ENCODE measurements at regions not wholly inside any gene's neighbourhood (a gene's known extent, or its start where the extent isn't known, plus 50 kb on each side); places are given as distances from the start of the nearest gene placed in this dataset.

DNA sequence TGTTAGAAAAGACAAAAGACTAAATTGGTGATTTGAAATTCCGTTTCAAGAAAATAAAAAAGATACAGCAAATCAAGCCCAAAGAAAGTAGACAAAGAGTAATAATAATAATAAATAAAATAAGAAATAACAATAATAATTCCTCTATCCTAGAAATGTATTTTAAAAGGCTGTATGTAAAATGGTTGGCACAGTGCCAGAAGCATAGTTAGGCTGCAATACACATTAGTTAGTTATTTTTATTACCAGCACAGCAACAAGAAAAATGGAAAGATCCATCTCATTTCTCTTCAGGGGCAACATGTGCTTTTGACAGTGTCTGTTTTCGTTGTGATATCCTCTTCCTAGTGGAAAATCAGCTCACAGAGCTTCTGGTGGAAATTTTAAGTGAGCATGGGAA is 174.1 kb upstream of the TMTC1 start:
- H3K4me2 ChIP-seq: no peak overlapping the region
- no peak overlapping the region for H2AFZ ChIP-seq
- H3K9me3 ChIP-seq (ENCODE audit: low read depth): no peaks in the 10 kb centered on the region
- no peaks in the 10 kb centered on the region for H3K4me1 ChIP-seq (ENCODE audit: insufficient read depth)
- WGBS (ENCODE audit: low lambda C conversion rate, missing lambda C conversion rate): 92% methylated on average over 2 of the region's 2 CpGs
- DNase-seq (ENCODE audit: low spot score): no peak
- H3K27me3 ChIP-seq: no peaks in the 10 kb centered on the region
- no peaks in the 10 kb centered on the region for H3K79me2 ChIP-seq
- no peaks in the 10 kb centered on the region for H4K20me1 ChIP-seq (ENCODE audit: insufficient read depth, poor library complexity, severe bottlenecking)
- no peak overlapping the region for H3K27ac ChIP-seq
- H3K9me2 ChIP-seq (replicated peaks; ENCODE audit: insufficient read depth): no peaks in the 10 kb centered on the region
- H3K36me3 ChIP-seq (replicated peaks; ENCODE audit: insufficient read depth, low read depth): no peaks in the 10 kb centered on the region
- TF ChIP-seq, protein P1, sequence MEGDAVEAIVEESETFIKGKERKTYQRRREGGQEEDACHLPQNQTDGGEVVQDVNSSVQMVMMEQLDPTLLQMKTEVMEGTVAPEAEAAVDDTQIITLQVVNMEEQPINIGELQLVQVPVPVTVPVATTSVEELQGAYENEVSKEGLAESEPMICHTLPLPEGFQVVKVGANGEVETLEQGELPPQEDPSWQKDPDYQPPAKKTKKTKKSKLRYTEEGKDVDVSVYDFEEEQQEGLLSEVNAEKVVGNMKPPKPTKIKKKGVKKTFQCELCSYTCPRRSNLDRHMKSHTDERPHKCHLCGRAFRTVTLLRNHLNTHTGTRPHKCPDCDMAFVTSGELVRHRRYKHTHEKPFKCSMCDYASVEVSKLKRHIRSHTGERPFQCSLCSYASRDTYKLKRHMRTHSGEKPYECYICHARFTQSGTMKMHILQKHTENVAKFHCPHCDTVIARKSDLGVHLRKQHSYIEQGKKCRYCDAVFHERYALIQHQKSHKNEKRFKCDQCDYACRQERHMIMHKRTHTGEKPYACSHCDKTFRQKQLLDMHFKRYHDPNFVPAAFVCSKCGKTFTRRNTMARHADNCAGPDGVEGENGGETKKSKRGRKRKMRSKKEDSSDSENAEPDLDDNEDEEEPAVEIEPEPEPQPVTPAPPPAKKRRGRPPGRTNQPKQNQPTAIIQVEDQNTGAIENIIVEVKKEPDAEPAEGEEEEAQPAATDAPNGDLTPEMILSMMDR (IDR thresholded peaks at IDR 0.05; ENCODE audit: poor library complexity): no peak
- TF ChIP-seq EZH2phosphoT487 (IDR thresholded peaks at IDR 0.05; ENCODE audit: low read depth, severe bottlenecking, unreplicated experiment) (no peak), EZH2 (IDR thresholded peaks at IDR 0.05; ENCODE audit: borderline replicate concordance) (no peak)
- no peak overlapping the region for H3K4me3 ChIP-seq

DNA sequence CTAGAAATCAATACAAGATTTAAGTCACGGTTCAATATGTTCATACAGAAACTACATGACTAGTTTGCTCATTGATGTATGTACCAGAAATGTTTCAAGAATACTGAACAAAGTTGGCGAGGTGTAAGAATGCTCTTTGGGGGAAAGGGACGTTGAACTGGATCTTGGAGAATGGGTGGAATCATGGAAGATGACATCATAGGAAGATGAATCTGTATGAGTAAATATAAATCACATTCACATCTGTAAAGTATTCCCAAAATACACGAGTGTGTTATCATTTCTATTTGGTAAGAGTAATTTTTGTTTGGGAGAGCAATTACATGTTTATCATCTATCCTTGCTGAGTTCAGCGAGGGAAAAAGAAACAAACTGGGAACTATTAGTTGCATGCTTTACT is 162.2 kb upstream of the TMTC1 start:
- H3K27ac ChIP-seq: no peak overlapping the region
- TF ChIP-seq EZH2phosphoT487 (IDR thresholded peaks at IDR 0.05; ENCODE audit: low read depth, severe bottlenecking, unreplicated experiment) (no peak), EZH2 (IDR thresholded peaks at IDR 0.05; ENCODE audit: borderline replicate concordance) (no peak)
- TF ChIP-seq, protein P1 (IDR thresholded peaks at IDR 0.05; ENCODE audit: poor library complexity): no peak
- no peaks in the 10 kb centered on the region for H4K20me1 ChIP-seq (ENCODE audit: insufficient read depth, poor library complexity, severe bottlenecking)
- 82% methylated on average over 5 of the region's 5 CpGs for WGBS (ENCODE audit: low lambda C conversion rate, missing lambda C conversion rate)
- H3K9me2 ChIP-seq (replicated peaks; ENCODE audit: insufficient read depth): no peaks in the 10 kb centered on the region
- no peak overlapping the region for H2AFZ ChIP-seq
- no peaks in the 10 kb centered on the region for H3K27me3 ChIP-seq
- H3K79me2 ChIP-seq: no peaks in the 10 kb centered on the region
- no peaks in the 10 kb centered on the region for H3K9me3 ChIP-seq (ENCODE audit: low read depth)
- H3K4me2 ChIP-seq: no peak overlapping the region
- H3K4me1 ChIP-seq (ENCODE audit: insufficient read depth): no peaks in the 10 kb centered on the region
- no peak for DNase-seq (ENCODE audit: low spot score)
- H3K4me3 ChIP-seq: no peak overlapping the region
- no peaks in the 10 kb centered on the region for H3K36me3 ChIP-seq (replicated peaks; ENCODE audit: insufficient read depth, low read depth)

DNA sequence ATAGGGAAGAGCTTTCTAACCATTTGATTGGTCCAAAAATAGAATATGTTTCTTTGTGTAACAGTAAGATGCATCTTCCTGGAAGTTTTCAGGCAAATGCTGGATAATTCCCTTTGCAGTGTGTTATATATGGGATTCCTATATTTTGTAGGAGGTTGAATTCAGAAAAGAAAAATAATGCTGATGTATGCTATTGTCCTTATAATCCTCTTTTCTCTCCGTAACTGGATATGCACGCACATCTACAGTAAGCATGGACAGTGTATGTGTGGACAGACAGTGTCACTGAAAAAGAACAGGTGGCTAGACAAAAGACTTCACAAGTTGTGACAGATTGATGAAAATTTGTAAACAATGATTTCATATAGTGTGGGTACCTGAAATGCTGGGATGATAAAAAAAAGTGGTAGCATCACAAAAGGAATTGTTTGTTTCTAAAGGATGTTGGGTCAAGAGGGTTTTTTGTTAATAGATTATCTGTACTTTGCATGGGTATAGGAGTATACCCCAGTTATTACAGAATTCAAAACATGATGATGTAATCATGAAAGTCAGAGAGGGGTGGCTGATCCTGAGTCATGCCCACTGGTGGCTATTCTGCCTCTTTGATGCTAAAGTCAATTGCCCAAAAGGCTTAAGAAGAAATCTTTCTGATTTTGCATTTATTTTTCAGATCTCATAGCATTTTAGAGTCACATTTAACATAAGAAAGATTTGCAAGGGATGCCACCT is 160.7 kb upstream of the TMTC1 start:
- Histone ChIP-seq H3K9me2 (replicated peaks; ENCODE audit: insufficient read depth) (no peaks in the 10 kb centered on the region), H3K9me3 (ENCODE audit: low read depth) (peaks cover 3% of the 10 kb centered on the region), H3K4me3 (no peak overlapping the region), H3K79me2 (no peaks in the 10 kb centered on the region), H3K27me3 (no peaks in the 10 kb centered on the region), H4K20me1 (ENCODE audit: insufficient read depth, poor library complexity, severe bottlenecking) (no peaks in the 10 kb centered on the region), H3K4me2 (no peak overlapping the region), H3K27ac (no peak overlapping the region), H3K4me1 (ENCODE audit: insufficient read depth) (no peaks in the 10 kb centered on the region), H3K36me3 (replicated peaks; ENCODE audit: insufficient read depth, low read depth) (no peaks in the 10 kb centered on the region), H2AFZ (no peak overlapping the region)
- 91% methylated on average over 2 of the region's 2 CpGs for WGBS (ENCODE audit: low lambda C conversion rate, missing lambda C conversion rate)
- DNase-seq (ENCODE audit: low spot score): no peak
- no peak for TF ChIP-seq EZH2phosphoT487 (IDR thresholded peaks at IDR 0.05; ENCODE audit: low read depth, severe bottlenecking, unreplicated experiment)
- TF ChIP-seq, protein P1 (IDR thresholded peaks at IDR 0.05; ENCODE audit: poor library complexity): no peak
